Inflammatory macrophage (primary cell): ENCODE measurements at regions not wholly inside any gene's neighbourhood (a gene's known extent, or its start where the extent isn't known, plus 50 kb on each side); places are given as distances from the start of the nearest gene placed in this dataset.
A peak's percentile ranks its signal among the peaks of the same experiment; 100 is the strongest.

Experiments
- DNase-seq, 2 donors: peaks; one replicate each; pipeline ENCODE4 v3.0.0-alpha.2; 2020 to 2022

- no peak for DNase-seq
These were observed 335.4 kb downstream of the CXCL12 start for GRCh38 chr10:44049301-44050015.

- DNase-seq, result no peak
These were observed 337.5 kb downstream of the CXCL12 start for GRCh38 chr10:44047361-44047760.

GRCh38 chr10:44046605-44047004 lies 338.3 kb downstream of the CXCL12 start:
- no peak for DNase-seq

- no peak for DNase-seq
These were observed 339.9 kb downstream of the CXCL12 start for GRCh38 chr10:44045020-44045419.

GRCh38 chr10:44044549-44044948 lies 340.3 kb downstream of the CXCL12 start:
- DNase-seq, result no peak

GRCh38 chr10:44043646-44044375 lies 341.1 kb downstream of the CXCL12 start:
- no peak for DNase-seq

- no peak for DNase-seq
These were observed 341.8 kb downstream of the CXCL12 start for GRCh38 chr10:44042926-44043602.

GRCh38 chr10:44042075-44042770 lies 342.7 kb downstream of the CXCL12 start:
- DNase-seq, result no peak

- no peak for DNase-seq
These were observed 345.3 kb downstream of the CXCL12 start for GRCh38 chr10:44039599-44039998.

GRCh38 chr10:44036425-44036824 lies 348.5 kb downstream of the CXCL12 start:
- DNase-seq, result no peak

- no peak for DNase-seq
These were observed 349.3 kb downstream of the CXCL12 start for GRCh38 chr10:44035474-44036197.

- no peak for DNase-seq
These were observed 350.0 kb downstream of the CXCL12 start for GRCh38 chr10:44034946-44035345.

- DNase-seq, result no peak
These were observed 351.9 kb downstream of the CXCL12 start for GRCh38 chr10:44033008-44033407.

- no peak for DNase-seq
These were observed 352.7 kb downstream of the CXCL12 start for GRCh38 chr10:44032216-44032615.

GRCh38 chr10:44030738-44031137 lies 354.2 kb downstream of the CXCL12 start:
- DNase-seq, result no peak

GRCh38 chr10:44030132-44030531 lies 354.8 kb downstream of the CXCL12 start:
- peak; percentile 5 to 25 for DNase-seq

GRCh38 chr10:44028384-44029137 lies 356.3 kb downstream of the CXCL12 start:
- DNase-seq, result no peak

- DNase-seq, result no peak
These were observed 360.4 kb downstream of the CXCL12 start for GRCh38 chr10:44024356-44025116.

- DNase-seq, result no peak
These were observed 361.4 kb downstream of the CXCL12 start for GRCh38 chr10:44023517-44023916.

GRCh38 chr10:44022203-44022602 lies 362.7 kb downstream of the CXCL12 start:
- no peak for DNase-seq
